Midbrain (tissue), 1 donor: ENCODE measurements at regions not wholly inside any gene's neighbourhood (a gene's known extent, or its start where the extent isn't known, plus 50 kb on each side); places are given as distances from the start of the nearest gene placed in this dataset.
"Not testable (repeated sequence)": the region's sequence is repeated elsewhere in the genome, so short reads cannot be mapped to it uniquely, and the experiment has no call there.

Source experiments
- DNase-seq: peaks from one replicate; lab custom pipeline; 2025; lab: John Stamatoyannopoulos, UW

DNA sequence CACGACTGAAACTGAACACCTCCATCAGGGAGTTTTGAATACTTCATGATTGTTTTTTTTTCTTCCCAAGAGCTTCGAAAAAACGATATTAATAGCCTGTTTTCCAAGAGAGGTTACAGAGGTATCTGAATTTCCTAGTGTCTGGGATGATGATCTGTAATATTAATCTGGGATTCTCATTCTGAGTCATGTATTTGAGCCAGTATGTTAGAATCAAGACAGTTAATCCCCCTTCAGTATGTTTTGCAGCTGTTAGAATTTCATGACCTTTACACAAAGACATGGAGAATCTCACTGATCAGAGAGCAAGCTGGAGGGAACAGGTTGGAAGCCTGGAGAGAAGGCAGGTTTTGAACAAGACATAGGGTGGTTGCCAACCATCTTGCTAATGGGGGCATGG is 234.5 kb upstream of the GAP43 start:
- no peak for DNase-seq

DNA sequence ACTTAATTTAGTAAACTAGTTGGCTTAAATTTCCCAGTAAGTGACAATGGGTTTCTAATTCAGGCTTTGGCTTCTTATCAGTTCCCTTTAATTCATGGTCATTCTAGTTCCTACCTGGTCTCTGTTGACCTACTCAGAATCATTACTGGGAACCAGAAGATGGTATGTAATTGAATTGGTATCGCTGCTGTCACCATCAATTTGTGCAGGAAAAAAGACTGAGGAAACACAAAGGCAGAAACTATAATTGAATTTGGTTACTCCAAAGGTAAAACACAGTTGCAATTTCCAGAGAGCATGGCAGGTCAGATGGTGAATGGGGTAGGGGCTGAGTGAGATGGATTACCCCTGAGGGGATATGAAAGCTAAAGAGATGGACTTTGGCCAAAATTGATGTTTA is 226.5 kb upstream of the GAP43 start:
- no peak for DNase-seq

DNA sequence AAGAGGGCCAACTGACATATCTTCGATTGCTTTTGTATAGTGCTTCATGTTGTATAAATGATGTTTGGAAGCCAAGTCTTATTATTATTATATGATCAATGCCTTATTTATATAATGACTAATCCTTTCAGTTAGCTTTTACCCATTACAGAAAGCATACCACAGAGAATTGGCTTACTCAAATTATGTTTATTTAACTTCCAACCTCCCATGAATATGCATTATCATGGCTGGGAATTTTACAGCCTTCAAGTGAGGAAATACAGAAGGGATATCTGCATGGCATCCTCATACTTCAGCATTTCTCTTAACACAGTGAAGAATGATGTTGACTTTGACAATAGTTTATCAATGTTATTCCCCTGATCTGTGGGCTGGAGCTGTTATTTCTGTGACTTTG is 225.9 kb upstream of the GAP43 start:
- DNase-seq: no peak

DNA sequence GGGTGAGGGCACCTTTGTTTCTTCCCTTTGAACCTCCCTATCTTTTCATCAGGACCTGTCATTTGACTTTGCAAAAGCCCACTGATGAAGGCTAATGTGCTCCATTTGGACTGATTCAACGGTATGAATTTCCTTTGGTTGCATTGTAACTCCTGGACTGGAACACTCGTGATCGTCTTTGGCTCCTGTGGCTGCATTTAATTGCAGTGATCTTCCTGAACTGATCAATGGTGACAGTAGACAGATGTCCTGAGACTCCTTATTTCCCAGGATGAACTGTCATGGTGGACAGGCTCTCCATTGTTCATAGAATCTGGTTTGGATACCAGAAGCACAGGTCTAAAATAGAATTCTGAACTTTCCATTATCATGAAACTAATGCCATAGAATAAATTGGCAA is 224.8 kb upstream of the GAP43 start:
- no peak for DNase-seq

DNA sequence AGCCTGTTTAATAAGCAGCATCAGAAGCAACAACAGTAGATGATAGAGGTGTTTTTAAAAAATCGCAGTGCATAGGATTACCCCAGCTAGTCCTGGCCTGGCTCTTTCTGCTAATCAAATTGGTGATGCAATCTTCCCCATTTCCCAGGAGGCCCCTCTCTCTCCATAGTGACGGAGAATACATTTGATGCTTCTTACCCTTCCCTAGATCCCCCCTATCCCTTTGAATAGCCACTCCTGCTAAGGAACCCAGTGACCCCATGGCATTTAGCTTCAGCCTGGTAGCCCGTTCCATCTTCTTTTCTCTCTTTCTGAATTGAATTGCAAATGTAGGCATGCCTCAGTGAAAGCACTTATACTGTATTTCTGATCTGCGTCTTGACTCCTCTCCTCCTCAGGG is 223.6 kb upstream of the GAP43 start:
- DNase-seq: no peak

DNA sequence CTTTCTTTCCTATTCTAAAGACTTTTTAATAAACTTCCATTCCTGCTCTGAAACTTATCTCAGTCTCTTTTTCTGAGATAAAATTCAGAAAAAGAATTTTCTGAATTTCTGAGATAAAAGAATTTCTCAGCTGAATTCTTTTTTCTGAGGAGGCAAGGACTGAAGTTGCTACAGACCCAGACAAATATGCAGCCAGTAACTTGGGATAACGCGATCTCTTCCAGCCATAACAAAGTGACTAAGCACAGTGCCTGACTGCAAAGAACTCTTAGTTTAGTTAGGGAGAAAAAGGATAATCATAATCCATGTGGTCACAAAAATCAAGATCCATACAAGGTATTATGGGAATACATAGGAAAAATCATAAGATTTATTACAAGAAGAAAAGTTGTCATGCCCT is 222.0 kb upstream of the GAP43 start:
- DNase-seq: no peak

DNA sequence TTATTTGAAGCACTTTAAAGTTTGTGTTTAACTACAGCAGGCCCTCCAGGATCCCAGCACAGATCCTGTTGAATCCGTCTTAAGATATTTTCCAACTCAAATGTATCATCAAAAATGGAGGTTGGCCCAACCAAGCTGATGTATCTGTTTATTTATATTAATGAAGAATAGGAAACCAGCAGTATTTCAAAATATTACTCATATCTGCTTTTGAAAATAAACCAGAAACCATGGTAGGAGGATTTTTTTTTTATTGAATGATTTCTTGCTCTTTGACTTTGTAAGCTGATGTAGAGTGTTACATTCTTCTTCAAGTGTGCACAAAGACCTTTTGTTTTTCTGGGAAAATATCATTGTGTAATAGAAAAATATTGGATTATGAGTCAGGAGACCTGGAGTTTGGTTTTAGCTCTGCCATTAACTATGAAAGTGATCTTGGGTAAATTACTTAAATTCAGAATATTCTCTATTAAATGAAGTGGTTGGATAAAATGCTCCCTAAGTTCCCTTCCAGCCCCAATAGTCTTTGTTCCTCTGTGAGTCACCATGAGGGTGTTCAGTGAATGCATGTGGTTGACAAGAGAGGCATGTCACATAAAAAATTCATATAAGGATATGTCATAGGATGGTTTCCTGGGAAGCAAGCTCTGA is 221.3 kb upstream of the GAP43 start:
- DNase-seq: no peak

DNA sequence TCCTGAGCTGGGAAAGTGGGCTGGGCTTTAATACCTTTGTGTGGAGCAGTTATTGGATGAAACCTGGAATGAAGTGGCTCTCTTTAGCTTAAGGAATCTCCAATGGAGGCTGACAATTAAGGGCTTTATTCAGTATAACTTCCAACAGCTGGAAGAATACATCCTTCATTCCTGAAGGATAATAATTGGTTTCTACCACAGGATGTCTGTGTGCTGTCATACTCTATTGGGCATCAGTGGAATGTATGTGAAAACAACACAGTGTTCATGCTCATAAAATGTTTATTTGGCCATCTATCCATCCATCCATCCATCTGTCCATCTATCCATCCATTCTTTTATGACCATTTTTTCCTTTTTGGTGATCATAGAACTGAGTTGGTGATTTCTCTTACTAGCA is 220.7 kb upstream of the GAP43 start:
- no peak for DNase-seq

DNA sequence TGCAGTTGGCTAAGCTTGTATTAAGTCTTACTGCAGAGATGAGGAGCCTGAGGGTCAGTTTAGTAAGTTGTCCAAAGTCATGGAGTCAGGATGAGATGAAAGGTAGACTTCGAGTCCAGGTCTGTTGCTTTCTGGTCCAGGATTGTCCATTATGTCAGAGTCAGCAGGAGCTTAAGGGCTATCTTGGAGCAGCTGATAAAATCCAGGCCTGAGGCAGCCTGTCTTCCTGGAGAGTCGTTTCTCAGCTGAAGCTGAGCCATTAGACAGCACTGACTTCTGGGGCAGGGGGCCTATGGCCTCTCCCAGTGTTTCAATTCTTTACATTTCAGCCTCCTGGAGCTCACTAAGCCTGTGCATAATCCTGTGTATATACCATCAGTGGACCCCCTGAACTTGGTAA is 219.5 kb upstream of the GAP43 start:
- no peak for DNase-seq

DNA sequence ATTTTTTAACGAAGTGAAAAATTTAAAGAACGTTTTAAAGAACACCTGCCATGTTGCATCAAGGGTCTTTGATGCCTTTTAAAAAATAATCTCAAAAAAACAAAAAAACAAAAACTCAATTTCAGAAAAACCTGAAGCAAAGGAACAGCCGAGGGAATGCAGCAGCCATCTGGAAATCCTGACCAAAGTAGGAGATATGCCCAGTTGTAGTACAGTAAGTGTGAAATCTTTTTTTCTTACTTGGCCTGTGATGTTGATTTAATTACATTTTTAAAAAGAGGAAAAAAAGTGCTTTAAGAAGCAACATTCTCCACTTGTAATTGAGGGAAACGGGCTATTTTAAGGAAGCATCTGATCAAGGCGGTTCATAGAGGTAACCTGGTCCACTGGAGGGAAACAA is 213.7 kb upstream of the GAP43 start:
- DNase-seq: no peak

DNA sequence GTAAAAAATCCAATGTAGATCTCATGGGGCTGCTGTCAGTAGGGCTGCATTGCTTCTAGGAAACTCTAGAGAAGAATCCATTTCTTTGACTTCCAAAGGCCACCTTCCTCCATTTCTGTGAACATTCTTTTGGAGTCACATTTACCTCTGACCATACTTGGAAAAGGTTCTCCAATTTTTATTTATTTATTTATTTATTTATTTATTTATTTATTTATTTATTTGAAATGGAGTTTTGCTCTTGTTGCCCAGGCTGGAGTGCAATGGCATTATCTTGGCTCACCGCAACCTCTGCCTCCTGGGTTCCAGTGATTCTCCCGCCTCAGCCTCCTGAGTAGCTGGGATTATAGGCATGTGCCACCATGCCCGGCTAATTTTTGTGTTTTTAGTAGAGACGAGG is 208.7 kb upstream of the GAP43 start:
- not testable (repeated sequence) for DNase-seq

DNA sequence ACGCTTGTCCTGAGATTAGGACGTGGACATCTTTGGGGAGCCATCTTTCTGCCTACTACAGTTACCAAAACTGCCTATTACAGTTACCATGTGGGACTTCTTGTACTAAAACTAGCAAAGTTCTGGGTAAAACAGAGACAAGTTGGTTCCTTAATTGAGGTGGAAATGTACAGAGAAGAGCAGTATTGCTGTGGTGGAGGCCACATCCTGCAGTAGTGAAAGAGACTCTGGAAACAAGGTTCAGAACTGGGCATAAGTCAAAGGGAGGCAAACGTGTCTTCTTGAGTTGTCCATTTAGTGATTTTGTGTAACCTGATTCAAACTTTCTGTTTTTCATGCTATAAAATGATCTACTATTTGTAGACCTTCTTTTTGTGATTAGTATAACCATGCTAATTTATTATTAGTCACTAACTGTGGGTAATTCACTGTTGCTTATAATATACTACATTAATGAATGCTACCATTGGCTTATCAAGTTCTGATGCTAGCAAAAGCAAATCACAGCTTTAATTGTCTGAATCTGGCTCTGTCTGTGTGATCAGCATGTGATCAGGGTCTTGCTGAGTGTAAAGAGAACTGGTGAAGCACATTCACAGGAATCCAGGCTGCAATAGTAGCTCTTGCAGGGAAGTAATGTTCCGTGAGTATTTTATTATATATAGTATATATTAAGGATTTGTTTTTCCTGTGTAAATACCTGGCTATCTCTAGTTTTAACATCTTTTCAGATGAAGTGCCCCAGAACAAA is 207.9 kb upstream of the GAP43 start:
- DNase-seq: no peak

DNA sequence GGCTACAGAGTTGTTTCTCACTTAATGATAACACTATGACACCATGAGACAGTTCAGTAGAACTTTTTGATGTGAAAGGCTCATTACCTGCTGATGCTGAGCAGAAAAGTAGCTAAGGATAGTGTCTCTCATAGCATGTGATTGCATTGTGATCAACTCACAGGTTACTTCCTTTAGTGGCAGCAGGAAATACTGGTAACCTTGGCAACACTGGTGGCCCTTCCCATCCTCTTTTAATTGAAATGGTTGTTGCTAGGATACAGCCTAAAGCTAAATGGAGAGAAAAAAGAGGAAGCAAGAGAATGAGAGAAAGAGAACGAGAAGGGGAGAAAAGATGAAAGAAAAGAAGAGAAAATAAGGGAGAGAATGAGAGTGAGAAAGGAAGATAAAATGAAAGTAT is 204.7 kb upstream of the GAP43 start:
- no peak for DNase-seq

DNA sequence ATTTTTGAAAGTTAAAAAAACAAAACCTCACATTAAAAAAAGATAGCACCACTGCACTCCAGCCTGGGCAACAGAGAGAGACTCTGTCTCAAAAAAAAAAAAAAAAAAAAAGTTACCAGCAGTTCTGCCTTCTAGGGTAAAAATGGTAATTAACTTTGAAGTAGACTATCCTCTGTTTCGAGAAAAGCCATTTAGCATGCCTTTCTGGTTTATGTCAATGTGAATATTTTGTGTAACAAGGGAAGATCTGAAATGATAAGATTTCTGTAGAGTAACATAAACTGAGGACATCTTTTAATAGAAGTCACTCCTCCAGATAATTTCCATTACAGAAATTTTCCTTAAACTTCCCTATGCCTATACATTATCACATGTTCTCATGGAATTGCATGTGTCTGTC is 203.2 kb upstream of the GAP43 start:
- DNase-seq: no peak

DNA sequence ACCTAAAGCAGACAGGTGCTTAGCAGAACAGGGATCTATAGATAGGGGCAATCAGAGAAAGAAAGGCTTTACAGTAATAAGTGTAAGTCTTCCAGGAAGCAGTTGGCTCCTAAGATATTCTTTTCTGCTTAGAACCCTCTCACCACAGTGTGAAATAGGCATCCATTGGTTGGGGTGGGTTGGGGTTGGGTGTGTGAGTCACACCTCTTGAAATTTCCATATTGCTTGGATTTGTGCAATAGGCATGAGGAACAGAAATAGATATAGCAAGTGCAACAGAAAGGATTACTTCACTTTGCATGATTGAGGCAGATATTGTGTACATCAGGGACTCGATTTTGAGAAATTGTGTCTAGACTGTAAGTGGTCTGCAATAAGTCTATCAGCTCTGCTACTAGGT is 200.1 kb upstream of the GAP43 start:
- DNase-seq: no peak

DNA sequence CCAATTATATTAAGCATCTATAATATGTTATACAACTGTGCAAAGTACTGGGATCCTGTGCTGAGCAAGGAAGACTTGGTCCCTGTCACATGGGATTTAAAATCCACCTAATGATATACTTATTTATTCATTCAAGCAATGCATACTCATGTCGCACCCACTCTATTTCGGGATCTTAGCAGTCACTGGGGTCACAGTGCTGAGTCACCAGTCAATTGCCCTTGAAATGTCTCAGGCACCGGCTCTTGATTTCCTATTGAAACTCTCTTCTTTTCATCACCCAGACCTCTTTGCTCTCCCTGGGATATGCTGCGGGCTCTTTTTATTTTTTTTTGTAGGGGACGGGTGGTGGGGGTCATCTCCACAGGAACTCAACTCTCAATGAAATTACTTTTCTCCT is 194.5 kb upstream of the GAP43 start:
- no peak for DNase-seq

DNA sequence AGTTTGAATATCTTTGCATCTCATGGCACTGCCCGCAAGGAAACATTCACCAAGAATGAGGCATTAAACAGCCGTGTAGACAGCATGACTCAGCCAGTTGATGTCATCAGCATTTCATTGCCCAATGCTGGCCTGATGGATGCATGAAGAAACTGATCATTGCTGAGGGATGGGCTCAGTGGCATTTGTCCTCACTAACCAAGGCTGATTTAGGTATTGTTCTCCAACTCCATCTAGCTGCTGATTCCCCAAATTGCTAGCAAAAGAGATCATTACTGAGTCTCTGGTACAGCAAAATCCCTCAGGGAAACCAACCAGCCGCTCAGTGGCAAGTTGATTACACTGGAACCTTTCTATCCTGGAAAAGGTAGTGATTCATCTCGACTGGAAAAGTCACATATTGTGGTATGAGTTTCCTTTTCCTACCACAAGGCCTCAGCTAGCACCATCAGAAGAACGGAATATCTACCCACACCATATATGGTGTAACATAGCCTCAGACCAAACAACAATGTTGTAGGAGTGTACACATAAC is 186.5 kb upstream of the GAP43 start:
- DNase-seq: no peak

DNA sequence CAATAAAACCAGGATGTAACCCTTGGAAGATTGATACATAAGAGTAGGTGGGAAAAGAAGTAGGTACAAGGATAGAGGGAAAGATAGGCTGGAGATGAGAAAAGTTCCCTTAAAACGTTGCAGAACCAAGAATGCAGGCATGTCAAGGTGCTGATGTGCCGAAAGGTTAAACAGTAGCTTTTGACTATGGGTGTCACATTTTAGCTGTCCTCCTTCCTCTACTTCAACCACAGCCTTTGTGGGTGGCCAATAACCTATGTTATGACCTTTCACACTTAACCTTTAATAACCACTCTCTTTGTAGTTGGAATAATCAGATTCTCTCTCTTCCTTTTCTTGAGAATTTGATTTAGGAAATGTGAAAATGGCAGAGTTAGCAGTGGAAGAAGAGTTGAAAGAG is 184.5 kb upstream of the GAP43 start:
- no peak for DNase-seq

DNA sequence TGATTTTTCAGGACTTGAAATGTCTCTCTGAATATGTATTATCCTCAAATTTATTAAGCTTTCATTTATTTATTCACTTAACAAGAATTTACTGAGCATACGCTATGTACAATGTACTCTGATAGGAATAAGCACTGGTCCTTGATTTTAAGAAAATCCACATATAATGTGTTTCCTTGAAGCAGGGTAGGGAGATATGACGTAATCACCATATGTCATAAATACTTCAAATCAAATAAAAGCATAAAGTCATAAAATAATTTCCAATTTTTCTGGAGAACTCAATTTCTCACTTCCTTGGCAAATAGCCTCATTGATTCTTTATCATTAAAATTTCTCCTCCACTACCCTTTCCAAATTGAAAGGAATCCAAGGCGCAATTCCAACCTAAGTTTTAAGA is 177.8 kb upstream of the GAP43 start:
- no peak for DNase-seq

DNA sequence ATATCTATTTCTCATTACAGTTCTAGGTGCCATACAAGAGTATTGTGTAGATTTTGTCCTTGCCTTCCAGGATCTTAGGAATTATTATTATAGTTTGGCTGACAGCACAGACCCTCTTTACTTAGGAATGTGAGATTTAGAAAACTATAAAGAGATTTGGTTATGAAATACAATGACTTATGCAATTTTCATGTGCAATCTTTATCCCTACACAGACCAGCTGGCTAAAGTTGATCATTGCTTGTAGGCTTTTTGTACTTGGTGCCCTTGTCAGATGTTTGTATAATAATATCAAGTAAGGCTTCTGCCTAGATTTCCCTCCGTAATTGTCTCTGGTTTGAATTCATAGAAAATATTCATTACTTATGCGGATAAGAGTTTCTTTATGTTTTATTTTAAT is 174.5 kb upstream of the GAP43 start:
- no peak for DNase-seq

DNA sequence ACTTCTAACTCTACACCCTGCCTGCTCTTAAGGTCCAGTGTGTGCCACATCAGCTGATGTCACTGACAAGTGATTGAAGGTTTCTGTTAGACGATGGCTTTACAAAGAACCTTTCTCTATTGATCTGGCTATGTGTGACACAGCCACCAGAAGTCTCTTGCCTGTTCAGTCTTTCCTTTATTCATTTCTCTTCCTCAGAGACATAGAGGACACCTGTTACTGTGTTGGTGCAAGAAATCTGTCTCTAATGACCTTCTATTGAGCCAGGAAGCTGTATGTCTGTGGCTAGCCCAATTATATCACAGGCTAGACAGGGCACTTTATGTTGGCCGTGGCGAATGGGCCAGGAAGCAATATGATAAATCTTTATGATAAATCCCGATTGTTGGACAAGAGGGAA is 173.3 kb upstream of the GAP43 start:
- no peak for DNase-seq

DNA sequence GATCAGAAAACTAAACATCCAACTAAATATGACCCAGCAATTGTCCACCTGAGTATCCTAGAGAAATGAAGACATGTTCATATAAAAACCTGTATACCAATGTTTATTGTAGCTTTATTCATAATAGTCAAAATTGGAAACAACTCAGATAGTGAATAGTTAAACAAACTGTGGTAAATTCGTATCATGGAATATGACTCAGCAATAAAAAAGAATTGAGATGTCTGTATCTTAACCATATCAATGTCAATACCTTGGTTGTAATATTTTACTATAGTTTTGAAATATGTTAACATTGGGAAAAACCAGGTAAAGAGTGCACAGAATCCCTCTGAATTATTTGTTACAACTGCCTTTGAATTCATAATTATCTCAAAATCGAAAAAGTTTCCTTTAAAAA is 159.3 kb upstream of the GAP43 start:
- DNase-seq: no peak

DNA sequence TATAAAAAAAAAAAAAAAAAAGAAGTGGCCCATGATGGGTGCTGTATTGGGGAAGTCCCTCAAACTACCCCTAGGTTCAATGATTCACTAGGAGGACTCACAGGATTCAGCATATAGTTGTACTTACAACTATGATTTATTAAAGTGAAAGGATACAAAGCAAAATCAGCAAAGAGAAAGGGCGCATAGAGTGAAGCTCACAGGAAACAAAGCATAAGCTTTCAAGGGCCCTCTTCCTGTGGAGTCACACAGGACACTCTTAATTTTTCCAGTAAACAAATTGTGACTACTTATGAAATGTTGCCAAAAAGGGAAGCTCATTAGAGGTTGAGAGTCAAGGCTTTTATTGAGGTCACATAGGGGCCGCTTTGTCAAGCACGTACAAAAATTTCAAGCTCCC is 153.7 kb upstream of the GAP43 start:
- DNase-seq: no peak

DNA sequence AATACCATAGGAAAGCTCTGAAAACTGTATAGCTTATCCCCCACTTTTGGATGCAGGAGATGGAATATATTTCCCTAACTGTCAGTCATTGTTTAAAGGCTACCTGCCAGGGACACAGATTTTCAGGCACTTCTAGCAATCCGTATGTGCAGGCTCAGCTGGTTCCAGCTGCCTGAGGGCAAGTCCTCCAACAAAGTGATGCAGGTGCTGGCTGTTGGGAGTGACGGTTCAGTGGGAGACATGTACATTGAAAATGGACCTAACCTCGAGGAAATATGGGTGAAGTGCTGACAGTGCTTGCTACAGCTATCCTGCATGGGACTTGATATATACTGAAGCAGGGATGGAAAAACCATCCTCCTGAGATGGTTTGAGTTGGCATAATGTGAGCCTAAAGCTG is 153.1 kb upstream of the GAP43 start:
- DNase-seq: no peak
